ENCODE measurements at regions not wholly inside any gene's neighbourhood (a gene's known extent, or its start where the extent isn't known, plus 50 kb on each side); places are given as distances from the start of the nearest gene placed in this dataset.
"Not testable (repeated sequence)": the region's sequence is repeated elsewhere in the genome, so short reads cannot be mapped to it uniquely, and the experiment has no call there.

DNA sequence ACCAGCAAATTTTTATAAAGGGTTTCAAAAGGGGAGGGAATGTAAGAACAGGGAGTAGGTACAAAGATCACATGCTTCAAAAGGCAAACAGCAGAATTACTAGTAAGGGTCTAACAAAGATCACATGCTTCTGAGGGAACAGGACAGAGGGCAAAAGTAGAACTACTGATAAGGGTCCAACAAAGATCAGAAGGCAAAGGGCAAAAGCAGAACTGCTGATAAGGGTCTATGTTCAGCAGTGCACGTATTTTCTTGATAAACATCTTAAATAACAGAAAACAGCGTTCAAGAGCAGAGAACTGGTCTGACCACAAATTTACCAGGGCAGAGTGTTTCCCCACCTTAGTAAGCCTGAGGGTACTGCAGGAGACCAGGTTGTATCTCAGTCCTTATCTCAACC, 469.5 kb upstream of the PIK3R1 start:
- no peak for DNase-seq

DNA sequence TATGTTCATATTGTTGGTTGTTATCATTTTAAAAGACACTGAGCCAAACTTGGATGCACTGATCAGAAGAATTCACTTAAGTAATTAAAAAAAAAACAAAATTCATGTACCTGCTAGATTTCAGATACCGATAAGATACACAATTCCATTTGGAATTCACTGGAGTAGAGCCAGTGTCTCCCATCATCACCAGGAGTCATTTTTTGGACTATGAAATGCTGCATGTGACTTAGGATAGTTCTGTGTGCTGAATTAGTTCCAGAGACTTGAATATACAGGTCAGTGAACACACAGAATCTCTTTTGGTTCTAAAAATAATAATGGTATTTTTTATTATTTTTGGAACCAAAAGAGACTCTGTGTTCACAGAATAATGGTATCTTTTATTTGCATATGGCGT, 482.6 kb upstream of the PIK3R1 start:
- DNase-seq: no peak

DNA sequence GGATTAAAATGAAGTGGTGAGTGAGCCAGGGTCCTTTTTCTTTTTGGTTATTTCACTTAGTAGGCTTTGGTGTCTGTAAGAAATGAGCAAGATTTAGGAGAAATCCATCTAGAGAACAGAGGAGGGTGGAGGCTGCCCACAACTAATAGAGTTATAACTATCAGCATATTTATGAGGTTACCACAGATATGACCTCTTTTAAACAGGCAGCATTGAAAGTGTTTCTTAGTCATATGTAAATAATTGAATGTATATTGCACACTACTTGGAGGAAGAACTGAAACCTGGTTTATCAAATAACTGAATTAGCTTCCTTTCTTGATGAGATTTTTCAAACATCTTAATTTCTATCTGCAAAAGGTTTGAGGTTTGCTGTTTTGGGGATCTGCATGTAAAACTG, 483.1 kb upstream of the PIK3R1 start:
- DNase-seq: no peak

DNA sequence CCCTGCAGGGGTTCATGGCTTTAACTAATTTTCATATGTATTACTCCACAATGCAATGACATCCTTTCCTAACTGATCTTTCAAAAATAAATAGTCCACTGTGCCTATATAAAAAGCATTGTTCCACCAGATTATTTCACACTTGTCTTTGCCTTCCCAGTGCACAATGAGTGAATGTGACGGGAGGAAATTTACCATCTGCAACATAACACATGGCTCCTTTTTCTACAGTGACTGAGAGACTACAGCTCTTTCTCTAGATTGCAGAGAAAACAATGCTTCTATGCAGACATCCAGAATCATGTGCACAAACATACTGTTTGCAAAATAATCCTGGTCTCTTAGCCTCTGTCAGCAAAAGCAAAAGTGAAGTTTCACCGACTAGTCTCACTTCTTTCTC, 483.7 kb upstream of the PIK3R1 start:
- DNase-seq: no peak

DNA sequence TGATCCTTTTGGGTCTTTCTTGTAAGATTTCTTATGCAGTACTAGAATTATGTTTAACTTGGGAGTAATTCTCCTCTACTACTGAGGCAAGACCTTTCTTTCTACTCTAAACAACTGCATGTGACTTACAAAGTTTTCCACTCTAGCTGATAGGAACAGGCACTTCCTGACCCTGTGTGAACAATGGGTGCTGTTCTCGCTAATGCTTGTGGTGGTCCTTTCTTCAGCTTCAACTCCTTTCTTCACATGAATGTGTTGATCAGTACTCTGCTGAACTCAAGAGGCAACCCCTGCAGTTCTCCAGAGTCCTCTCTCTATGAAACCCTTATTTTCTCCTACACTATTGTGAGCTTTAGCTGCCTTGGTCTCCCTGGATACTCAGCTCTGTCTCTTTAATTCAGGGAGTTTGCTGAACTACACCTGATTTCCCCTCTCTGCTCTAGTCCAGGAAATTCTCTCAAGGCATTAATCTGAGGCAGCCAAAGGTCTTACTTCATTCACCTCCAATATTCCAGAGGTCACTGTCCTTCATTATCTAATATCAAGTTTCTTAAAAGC, 484.6 kb upstream of the PIK3R1 start:
- no peak for DNase-seq

DNA sequence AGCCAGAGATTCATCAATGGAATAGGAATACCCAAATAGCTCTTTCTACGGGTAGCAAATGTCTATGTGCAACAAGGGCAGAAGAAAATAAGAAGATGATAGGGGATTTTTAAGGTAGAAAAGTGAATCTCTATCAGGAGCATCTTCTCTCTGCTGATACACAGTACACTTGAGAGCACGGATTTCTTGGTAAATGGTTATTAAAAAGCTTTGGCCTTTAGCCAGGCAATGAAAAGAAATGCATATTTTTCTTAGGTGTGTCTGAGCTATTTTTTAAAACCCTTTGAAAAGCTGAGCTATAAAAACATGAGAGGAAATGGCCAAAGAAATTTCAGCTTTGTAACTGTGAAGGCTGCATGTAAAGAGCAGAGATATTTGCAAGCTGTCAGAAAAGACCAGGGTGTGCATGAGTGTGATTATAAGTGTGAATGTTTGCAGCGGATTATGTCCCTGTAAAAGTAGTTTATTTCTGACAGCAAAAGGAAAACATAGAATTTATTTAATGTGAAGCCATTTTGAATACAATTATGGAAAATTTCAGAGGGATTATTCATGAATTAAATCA, 487.1 kb upstream of the PIK3R1 start:
- DNase-seq: no peak

DNA sequence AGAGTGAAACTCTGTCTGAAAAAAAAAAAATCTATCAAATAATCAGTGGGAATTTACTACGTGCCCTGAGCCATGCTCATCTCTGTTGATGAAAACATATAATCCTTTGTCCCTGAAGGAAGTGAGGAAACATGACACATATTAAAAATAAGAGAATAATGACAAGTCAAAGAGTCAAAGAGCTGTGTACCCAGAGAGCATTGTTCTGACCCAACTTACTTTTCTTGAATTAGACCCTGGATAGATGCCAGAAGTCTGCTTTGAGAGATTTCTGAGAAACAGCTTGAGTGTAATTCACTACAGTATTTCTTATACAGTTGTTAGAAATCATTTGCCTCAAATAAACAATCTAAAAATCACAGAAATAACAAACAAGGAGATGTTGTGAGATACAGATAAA, 490.0 kb upstream of the PIK3R1 start:
- no peak for DNase-seq

DNA sequence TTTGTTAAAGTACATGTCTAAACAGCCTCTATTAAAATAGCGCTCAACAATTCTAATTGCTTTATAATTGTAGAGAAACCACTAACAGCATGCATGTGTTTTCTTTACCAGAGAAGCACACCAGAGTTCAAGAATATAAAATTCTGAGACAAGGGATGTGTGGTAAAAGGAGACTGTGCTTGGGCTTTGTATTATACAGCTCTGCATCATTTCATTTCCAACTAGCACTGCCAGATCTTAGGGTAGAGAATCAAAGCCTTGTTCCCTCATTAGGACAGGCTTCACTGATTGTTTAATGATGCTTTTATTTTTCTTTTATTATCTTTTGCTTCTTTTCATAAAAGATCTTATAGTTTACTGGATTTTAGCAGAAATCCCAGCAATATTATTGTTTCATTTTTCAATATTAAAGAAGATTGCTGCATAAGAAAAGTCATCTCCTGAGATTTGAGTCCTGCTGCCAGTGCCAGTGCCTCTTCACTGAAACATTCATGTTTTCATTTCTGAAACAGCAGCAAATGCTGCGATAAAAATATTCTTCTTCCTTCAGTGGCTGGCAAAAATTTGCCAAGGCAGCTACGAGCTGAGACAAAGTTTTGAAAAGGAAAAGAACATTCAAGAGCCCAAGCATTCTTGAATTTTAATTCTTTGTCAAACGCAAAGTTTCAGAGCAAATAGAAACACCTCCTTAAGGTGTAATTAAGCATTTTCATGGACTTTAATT, 491.0 kb upstream of the PIK3R1 start:
- DNase-seq: no peak

DNA sequence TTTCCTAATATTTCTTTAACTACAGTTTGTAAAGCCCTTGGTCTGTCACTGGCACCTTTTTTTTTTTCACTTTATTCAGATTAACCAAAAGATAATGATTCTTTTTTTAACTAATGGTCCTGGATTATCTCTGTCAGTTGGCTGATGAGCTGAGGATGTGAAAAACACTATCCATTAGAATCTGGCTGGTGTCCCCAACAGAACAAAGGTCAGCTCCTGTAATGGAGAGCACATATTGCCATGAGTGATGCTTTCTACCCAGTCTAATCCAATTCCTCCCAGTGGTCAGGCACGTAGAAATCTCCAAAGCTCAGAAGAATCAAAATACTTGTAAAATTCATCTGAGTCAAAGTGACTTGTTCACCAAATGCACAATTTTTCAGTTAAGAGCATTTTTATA, 491.7 kb upstream of the PIK3R1 start:
- DNase-seq: no peak

DNA sequence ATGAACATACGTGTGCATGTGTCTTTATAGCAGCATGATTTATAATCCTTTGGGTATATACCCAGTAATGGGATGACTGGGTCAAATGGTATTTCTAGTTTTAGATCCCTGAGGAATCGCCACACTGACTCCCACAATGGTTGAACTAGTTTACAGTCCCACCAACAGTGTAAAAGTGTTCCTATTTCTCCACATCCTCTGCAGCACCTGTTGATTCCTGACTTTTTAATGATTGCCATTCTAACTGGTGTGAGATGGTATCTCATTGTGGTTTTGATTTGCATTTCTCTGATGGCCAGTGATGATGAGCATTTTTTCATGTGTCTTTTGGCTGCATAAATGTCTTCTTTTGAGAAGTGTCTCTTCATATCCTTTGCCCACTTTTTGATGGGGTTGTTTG, 493.0 kb upstream of the PIK3R1 start:
- DNase-seq: not testable (repeated sequence)

DNA sequence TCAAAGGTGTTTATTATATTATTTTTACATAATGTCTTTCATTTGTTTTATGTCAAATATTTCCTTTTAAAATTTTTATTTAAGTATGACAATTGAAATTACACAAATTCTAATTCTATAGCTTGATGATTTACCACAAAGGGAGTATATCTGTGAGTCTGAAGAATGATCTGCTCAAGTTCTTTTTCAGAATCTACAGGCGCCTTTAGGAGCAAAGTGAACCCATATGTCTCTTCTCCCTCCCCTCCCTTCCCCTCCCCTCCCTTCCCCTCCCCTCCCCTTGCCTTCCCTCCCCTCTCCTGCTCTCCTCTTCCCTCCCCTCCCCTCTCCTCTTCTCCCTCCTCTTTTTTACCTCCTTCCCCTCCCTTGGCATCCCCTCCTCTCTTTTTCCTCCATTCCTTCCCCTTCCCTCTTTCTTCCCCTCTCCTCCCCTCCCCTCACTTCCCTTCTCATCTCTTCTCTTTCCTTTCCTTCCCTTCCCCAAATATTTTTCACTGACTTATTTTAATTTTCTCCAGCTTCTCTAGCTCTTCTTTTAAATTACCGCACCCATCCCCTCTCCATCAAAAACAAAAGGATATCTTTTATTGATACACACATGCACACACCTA, 495.3 kb upstream of the PIK3R1 start:
- no peak for DNase-seq

DNA sequence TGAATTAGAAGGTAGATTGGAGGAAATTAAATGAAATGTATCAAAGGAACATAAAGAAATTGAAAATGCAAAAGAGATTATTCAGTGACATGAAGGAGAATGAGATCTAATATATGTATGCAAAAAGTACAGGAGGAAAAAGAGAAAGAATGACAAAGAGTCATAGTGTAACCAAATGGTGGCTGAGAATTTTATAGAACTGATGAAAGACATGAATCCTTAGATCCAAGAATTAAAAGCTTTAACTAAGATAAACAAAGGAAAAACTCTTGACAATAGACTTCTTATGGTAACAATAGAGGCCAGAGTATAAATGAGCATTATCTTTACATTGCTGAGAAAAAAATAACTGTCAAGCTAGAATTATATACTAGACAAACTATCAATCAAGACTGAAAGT, 505.4 kb upstream of the CD180 start:
- no peak for DNase-seq

DNA sequence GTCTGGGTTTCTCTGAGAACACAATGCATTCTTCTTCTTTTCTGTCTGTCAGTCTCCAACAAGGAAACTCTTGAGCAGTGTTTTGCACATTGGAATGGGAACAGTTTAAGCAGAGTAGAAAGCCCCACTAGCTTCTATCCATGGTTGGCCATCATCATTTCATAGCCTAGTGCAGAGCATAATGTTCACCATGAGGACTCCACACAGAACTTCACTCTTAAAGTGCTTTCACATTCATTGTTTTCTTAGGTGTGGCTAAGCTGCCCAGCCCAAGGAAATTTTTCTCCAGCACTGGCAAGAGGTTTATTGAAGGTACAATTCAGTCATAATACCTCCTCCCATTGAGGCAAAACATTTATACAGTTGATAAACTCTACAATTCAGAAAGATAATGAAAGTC, 503.0 kb upstream of the CD180 start:
- DNase-seq: no peak

DNA sequence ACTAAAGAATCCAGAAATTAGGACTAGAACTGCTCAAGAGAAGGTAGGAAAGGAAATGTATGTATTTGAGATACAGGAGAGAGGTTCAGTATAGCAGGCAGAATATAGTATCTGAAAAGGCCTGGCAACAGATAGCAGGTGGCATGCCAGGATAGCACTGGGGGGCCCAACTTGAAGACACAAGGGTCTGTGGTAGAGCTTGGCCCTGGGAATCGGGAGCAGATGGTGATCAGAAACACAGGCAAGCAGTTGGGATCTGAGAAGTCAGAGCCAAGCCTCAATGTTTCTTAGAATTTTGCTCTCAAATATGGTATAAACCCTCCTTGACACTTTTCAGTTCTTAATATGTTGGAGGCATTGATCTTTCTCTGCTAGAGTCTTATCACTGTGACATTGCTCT, 499.8 kb upstream of the CD180 start:
- no peak for DNase-seq

DNA sequence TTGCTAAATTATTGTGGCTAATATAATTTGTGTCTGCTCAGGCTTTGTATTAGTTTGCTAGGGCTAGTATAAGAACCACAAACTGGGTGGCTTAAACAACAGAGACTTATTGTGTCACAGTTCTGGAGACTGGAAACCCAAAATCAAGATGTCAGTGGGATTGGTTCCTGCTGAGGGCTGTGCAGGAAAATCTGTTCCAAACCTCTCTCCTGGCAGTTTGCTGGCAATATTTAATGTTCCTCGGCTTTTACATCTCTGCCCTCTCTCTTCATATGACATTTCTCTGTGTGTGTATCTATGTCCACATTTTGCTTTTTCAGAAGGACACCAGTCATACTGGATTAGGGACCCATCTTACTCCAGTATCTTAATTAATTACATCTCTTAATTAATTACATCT, 498.8 kb upstream of the CD180 start:
- no peak for DNase-seq

DNA sequence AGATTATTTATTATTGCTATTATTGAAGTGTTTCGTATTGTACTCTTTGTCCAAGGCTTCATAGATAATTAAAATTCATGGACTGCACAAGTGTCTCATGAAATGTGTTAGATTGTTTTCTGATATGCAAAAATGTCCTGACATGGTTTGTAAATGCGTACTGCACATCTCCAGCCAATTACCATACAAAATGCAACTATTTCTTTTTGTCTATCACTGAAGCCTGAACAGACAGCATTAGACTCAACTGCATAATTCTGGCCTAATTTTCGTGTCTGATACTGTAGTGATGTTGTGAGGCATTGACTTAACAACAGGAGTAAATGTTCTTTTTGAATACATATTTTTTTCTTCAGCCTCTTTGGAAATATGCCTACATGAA, 498.2 kb upstream of the CD180 start:
- DNase-seq: no peak

DNA sequence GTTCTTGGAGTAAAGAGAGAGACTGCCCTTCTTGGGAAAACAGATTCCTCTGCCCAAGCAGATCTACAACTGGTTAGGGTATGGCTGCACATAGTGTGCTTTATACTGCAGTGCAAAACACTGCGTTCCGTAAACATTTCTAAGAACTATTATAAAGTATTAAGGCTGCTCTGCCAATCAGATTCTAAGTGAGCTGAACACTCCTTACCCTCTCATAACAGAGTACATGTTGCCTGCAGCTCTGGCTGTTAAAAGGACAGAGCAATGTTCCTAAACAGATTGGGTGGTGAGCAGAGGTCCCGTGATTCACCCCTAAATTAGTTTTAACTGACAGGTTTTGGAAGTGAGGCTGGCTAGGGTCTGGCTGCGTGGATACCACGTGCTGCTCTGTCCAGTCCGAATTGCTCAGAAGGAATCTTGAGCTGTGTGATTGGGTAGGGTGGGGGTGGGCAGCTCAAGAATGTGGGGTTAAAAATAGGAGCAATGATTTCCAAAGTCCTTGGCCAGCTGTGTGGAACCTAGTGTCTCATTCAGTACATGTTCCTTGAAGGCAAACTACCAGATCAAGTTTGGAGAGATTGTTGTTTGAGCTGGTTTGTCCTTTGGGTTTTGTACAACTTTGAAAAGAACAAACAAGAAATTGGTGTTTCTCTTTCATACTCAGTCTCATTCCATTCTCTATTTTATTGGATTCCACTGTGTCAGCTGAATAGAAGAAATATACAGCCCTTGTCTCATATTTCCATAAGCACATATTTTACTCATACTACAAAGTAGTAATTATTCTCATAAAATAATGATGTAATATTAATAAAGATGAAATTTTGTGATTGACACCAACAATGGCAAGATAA, 497.6 kb upstream of the CD180 start:
- no peak for DNase-seq

DNA sequence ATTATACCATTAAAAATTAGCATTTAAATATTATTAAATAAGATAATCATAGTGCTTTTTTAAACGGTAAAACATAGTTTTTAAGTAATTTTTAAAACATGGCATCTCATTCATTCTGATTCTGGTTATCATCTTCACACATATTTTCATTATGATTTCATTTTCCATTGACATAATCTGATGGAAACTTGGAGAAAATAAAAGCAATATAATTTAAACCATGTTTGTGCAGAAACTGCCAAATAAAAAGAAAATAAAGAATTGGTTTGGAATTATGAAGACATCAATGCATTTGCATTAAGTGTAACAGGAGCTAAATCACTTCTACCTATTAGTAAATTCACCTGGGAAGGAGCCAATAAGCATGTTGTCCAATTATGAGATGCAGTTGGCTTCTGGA, 490.1 kb upstream of the CD180 start:
- DNase-seq: no peak

DNA sequence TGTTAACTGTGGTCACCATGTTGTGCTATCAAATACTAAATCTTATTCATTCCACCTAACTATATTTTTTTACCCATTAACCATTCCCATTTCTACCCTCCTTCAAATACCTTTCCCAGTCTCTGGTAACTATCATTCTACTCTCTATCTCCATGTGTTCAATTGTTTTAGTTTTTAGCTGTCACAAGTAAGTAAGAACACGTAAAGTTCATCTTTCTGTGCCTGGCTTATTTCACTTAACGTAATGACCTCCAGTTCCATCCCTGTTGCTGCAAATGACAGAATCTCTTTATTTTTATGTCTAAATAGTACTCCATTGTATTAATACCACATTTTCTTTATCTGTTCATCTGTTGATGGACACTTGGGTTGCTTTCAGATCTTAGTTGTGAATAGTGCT, 485.1 kb upstream of the CD180 start:
- no peak for DNase-seq

DNA sequence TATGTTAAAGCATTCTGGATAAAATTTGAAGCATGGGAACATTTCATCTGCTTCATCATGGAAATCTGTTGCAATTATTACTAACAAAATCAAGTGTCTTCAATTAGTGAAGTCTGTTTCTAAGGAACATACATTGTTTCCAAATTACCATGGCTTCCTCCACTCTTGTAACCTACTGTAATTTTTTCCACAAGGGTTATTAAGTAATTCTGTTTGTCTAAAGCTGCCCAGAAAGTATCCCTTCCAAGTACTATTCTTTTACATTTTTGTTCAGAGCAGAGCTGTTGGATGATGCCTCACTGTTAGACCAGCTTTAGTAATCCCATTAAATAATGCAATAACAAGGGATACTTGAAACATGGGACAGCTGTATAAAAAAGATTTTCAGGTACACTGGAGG, 483.5 kb upstream of the CD180 start:
- no peak for DNase-seq

DNA sequence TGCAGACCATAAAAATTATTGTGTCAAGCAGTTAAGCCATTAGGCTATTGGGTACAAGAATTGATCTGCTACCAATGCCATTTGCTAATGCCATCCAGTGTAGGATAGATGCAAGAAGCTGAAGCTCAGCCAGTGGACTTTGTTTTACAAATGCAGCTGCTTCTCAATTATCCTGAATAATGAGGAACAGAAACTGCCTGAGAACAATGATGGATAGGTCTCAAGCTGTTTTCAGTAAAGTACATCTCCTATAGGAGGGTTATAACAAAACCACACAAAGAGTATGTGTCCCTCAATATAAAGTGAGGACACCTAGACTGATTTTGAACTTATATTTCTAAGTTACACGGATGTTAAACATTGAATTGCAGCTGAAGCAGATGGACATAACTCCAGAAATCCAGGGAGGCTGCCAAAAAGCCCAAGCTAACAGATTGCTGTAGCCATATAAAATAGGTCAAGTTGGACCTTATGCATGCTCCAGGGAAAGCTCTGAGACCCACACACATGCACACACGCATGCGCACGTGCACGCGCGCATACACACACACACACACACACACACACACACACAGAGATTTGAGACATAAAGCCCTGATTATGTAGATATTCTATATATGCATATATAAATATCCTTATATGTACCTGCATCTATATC, 482.7 kb upstream of the CD180 start:
- no peak for DNase-seq

DNA sequence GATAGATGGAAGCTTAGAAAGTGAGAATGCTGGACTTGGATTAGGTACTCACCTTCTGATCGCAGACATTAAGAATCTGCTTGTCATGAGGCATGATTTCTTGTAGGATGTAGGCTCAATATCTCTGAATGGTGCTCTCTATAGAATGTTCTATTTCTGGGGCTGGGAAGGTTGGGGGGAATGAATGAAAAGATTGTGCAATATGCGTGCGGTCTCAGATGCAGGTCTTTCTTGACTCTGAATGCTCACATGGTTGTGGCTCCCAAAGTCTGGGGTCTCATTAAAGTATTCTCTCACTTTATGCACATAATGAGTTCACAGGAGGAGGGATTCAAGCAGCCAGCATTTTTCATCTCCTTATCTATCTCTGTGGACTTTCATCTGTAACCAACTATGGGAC, 482.0 kb upstream of the CD180 start:
- no peak for DNase-seq

DNA sequence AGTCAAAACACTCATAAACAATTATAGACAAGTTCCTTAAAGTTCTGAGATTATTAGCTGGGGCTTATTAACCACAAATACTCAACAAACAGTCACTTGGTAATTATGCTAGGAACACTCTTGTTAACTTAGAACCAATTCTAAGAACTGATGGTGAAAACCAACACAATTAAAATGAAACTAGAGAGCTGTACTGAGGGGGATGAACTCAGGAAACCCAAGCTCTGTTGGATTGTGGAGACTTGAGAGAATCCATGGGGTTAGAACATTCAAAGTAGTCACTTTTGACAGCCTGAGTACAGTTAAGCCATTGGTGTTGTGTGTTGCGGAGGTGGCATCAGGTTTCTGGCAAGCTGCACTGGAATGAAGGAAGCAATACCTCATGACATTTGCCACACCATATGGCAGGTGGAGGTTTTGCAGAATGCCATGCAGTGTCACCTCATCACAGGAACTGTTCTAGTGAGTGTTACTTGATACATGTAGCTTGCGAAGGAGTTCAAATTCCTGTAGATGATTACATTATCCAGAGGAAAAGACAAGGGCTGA, 480.9 kb upstream of the CD180 start:
- peak; percentile 36 for DNase-seq

All from NCI-H2029 (cell line).